ENCODE measurements at regions not wholly inside any gene's neighbourhood (a gene's known extent, or its start where the extent isn't known, plus 50 kb on each side); places are given as distances from the start of the nearest gene placed in this dataset.

- Histone ChIP-seq H3K36me3 (ENCODE audit: control insufficient read depth in 2 of 2, insufficient read depth in 2 of 2, low read length in 1 of 2) (no peaks in the 10 kb centered on the region), H3K9me3 (ENCODE audit: control insufficient read depth in 2 of 2, insufficient read depth in 1 of 2, low read length in 1 of 2) (no peaks in the 10 kb centered on the region), H3K4me1 (ENCODE audit: control insufficient read depth in 2 of 2, insufficient read depth in 2 of 2, low read length in 2 of 2) (peaks cover 7 to 11% of the 10 kb centered on the region in 2 donors), H3K4me3 (ENCODE audit: low read length in 2 of 2) (no peak overlapping the region), H3K27me3 (ENCODE audit: control insufficient read depth in 2 of 2, insufficient read depth in 1 of 2, low read length in 1 of 2) (no peaks in the 10 kb centered on the region), H3K27ac (ENCODE audit: low read depth in 1 of 2, low read length in 1 of 2) (no peak overlapping the region)
- peak in 1 of 9 donors; percentile 37 for DNase-seq (ENCODE audit: low read depth in 6 of 9, low spot score in 9 of 9)
Measured at GRCh38 chr13:48885027-48885395, 90.7 kb upstream of the FNDC3A start.

GRCh38 chr13:48888613-48889012, 87.1 kb upstream of the FNDC3A start:
- 98% methylated on average over 5 of the region's 5 CpGs for WGBS
- no peak overlapping the region for H3K4me3 ChIP-seq (ENCODE audit: low read length in 2 of 2)
- no peaks in the 10 kb centered on the region for H3K9me3 ChIP-seq (ENCODE audit: control insufficient read depth in 2 of 2, insufficient read depth in 1 of 2, low read length in 1 of 2)
- peaks cover 7 to 11% of the 10 kb centered on the region in 2 donors for H3K4me1 ChIP-seq (ENCODE audit: control insufficient read depth in 2 of 2, insufficient read depth in 2 of 2, low read length in 2 of 2)
- no peaks in the 10 kb centered on the region for H3K36me3 ChIP-seq (ENCODE audit: control insufficient read depth in 2 of 2, insufficient read depth in 2 of 2, low read length in 1 of 2)
- no peaks in the 10 kb centered on the region for H3K27me3 ChIP-seq (ENCODE audit: control insufficient read depth in 2 of 2, insufficient read depth in 1 of 2, low read length in 1 of 2)
- no peak for DNase-seq (ENCODE audit: low read depth in 6 of 9, low spot score in 9 of 9)
- H3K27ac ChIP-seq (ENCODE audit: low read depth in 1 of 2, low read length in 1 of 2), result no peak overlapping the region

- no peaks in the 10 kb centered on the region for H3K27me3 ChIP-seq (ENCODE audit: control insufficient read depth in 2 of 2, insufficient read depth in 1 of 2, low read length in 1 of 2)
- DNase-seq (ENCODE audit: low read depth in 6 of 9, low spot score in 9 of 9), result no peak
- peaks cover 2 to 4% of the 10 kb centered on the region in 2 donors for H3K4me1 ChIP-seq (ENCODE audit: control insufficient read depth in 2 of 2, insufficient read depth in 2 of 2, low read length in 2 of 2)
- H3K9me3 ChIP-seq (ENCODE audit: control insufficient read depth in 2 of 2, insufficient read depth in 1 of 2, low read length in 1 of 2), result no peaks in the 10 kb centered on the region
- H3K4me3 ChIP-seq (ENCODE audit: low read length in 2 of 2), result no peak overlapping the region
- H3K36me3 ChIP-seq (ENCODE audit: control insufficient read depth in 2 of 2, insufficient read depth in 2 of 2, low read length in 1 of 2), result no peaks in the 10 kb centered on the region
- 67% methylated on average over 3 of the region's 3 CpGs for WGBS
- no peak overlapping the region for H3K27ac ChIP-seq (ENCODE audit: low read depth in 1 of 2, low read length in 1 of 2)
Measured at GRCh38 chr13:48890391-48890790, 85.3 kb upstream of the FNDC3A start.

GRCh38 chr13:48891586-48891985, 84.1 kb upstream of the FNDC3A start:
- 62% methylated on average over 3 of the region's 3 CpGs for WGBS
- Histone ChIP-seq H3K4me3 (ENCODE audit: low read length in 2 of 2) (no peak overlapping the region), H3K9me3 (ENCODE audit: control insufficient read depth in 2 of 2, insufficient read depth in 1 of 2, low read length in 1 of 2) (no peaks in the 10 kb centered on the region), H3K27me3 (ENCODE audit: control insufficient read depth in 2 of 2, insufficient read depth in 1 of 2, low read length in 1 of 2) (no peaks in the 10 kb centered on the region), H3K4me1 (ENCODE audit: control insufficient read depth in 2 of 2, insufficient read depth in 2 of 2, low read length in 2 of 2) (no peaks in the 10 kb centered on the region), H3K36me3 (ENCODE audit: control insufficient read depth in 2 of 2, insufficient read depth in 2 of 2, low read length in 1 of 2) (no peaks in the 10 kb centered on the region), H3K27ac (ENCODE audit: low read depth in 1 of 2, low read length in 1 of 2) (no peak overlapping the region)
- no peak for DNase-seq (ENCODE audit: low read depth in 6 of 9, low spot score in 9 of 9)

- H3K36me3 ChIP-seq (ENCODE audit: control insufficient read depth in 2 of 2, insufficient read depth in 2 of 2, low read length in 1 of 2), result no peaks in the 10 kb centered on the region
- H3K4me1 ChIP-seq (ENCODE audit: control insufficient read depth in 2 of 2, insufficient read depth in 2 of 2, low read length in 2 of 2), result no peaks in the 10 kb centered on the region
- no peak overlapping the region for H3K4me3 ChIP-seq (ENCODE audit: low read length in 2 of 2)
- H3K27ac ChIP-seq (ENCODE audit: low read depth in 1 of 2, low read length in 1 of 2), result no peak overlapping the region
- no peak for DNase-seq (ENCODE audit: low read depth in 6 of 9, low spot score in 9 of 9)
- no peaks in the 10 kb centered on the region for H3K9me3 ChIP-seq (ENCODE audit: control insufficient read depth in 2 of 2, insufficient read depth in 1 of 2, low read length in 1 of 2)
- no peaks in the 10 kb centered on the region for H3K27me3 ChIP-seq (ENCODE audit: control insufficient read depth in 2 of 2, insufficient read depth in 1 of 2, low read length in 1 of 2)
- WGBS, result 97% methylated on average over 2 of the region's 2 CpGs
Measured at GRCh38 chr13:48892053-48892687, 83.5 kb upstream of the FNDC3A start.

GRCh38 chr13:48892688-48893075, 83.0 kb upstream of the FNDC3A start:
- DNase-seq (ENCODE audit: low read depth in 6 of 9, low spot score in 9 of 9), result no peak
- whole genome bisulfite sequencing, result 94% methylated on average over 3 of the region's 3 CpGs

GRCh38 chr13:48896312-48896711, 79.4 kb upstream of the FNDC3A start:
- Histone ChIP-seq H3K4me1 (ENCODE audit: control insufficient read depth in 2 of 2, insufficient read depth in 2 of 2, low read length in 2 of 2) (no peaks in the 10 kb centered on the region), H3K27ac (ENCODE audit: low read depth in 1 of 2, low read length in 1 of 2) (no peak overlapping the region), H3K36me3 (ENCODE audit: control insufficient read depth in 2 of 2, insufficient read depth in 2 of 2, low read length in 1 of 2) (no peaks in the 10 kb centered on the region), H3K27me3 (ENCODE audit: control insufficient read depth in 2 of 2, insufficient read depth in 1 of 2, low read length in 1 of 2) (no peaks in the 10 kb centered on the region), H3K9me3 (ENCODE audit: control insufficient read depth in 2 of 2, insufficient read depth in 1 of 2, low read length in 1 of 2) (no peaks in the 10 kb centered on the region), H3K4me3 (ENCODE audit: low read length in 2 of 2) (no peak overlapping the region)
- DNase-seq (ENCODE audit: low read depth in 6 of 9, low spot score in 9 of 9), result no peak

More at GRCh38 chr13:48892688-48893075, 83.0 kb upstream of the FNDC3A start:
- H3K27me3 ChIP-seq (ENCODE audit: control insufficient read depth in 2 of 2, insufficient read depth in 1 of 2, low read length in 1 of 2), result no peaks in the 10 kb centered on the region
- H3K27ac ChIP-seq (ENCODE audit: low read depth in 1 of 2, low read length in 1 of 2), result no peak overlapping the region
- no peaks in the 10 kb centered on the region for H3K4me1 ChIP-seq (ENCODE audit: control insufficient read depth in 2 of 2, insufficient read depth in 2 of 2, low read length in 2 of 2)
- H3K36me3 ChIP-seq (ENCODE audit: control insufficient read depth in 2 of 2, insufficient read depth in 2 of 2, low read length in 1 of 2), result no peaks in the 10 kb centered on the region
- H3K9me3 ChIP-seq (ENCODE audit: control insufficient read depth in 2 of 2, insufficient read depth in 1 of 2, low read length in 1 of 2), result no peaks in the 10 kb centered on the region
- no peak overlapping the region for H3K4me3 ChIP-seq (ENCODE audit: low read length in 2 of 2)

GRCh38 chr13:48901781-48902180, 73.9 kb upstream of the FNDC3A start:
- DNase-seq (ENCODE audit: low read depth in 6 of 9, low spot score in 9 of 9), result no peak
- Histone ChIP-seq H3K27me3 (ENCODE audit: control insufficient read depth in 2 of 2, insufficient read depth in 1 of 2, low read length in 1 of 2) (no peaks in the 10 kb centered on the region), H3K9me3 (ENCODE audit: control insufficient read depth in 2 of 2, insufficient read depth in 1 of 2, low read length in 1 of 2) (no peaks in the 10 kb centered on the region), H3K36me3 (ENCODE audit: control insufficient read depth in 2 of 2, insufficient read depth in 2 of 2, low read length in 1 of 2) (no peaks in the 10 kb centered on the region), H3K27ac (ENCODE audit: low read depth in 1 of 2, low read length in 1 of 2) (no peak overlapping the region), H3K4me1 (ENCODE audit: control insufficient read depth in 2 of 2, insufficient read depth in 2 of 2, low read length in 2 of 2) (no peaks in the 10 kb centered on the region), H3K4me3 (ENCODE audit: low read length in 2 of 2) (no peak overlapping the region)

- H3K4me1 ChIP-seq (ENCODE audit: control insufficient read depth in 2 of 2, insufficient read depth in 2 of 2, low read length in 2 of 2), result no peaks in the 10 kb centered on the region
- WGBS, result 93% methylated on average over 1 of the region's 1 CpG
- no peaks in the 10 kb centered on the region for H3K9me3 ChIP-seq (ENCODE audit: control insufficient read depth in 2 of 2, insufficient read depth in 1 of 2, low read length in 1 of 2)
- no peaks in the 10 kb centered on the region for H3K27me3 ChIP-seq (ENCODE audit: control insufficient read depth in 2 of 2, insufficient read depth in 1 of 2, low read length in 1 of 2)
- no peak overlapping the region for H3K27ac ChIP-seq (ENCODE audit: low read depth in 1 of 2, low read length in 1 of 2)
- no peaks in the 10 kb centered on the region for H3K36me3 ChIP-seq (ENCODE audit: control insufficient read depth in 2 of 2, insufficient read depth in 2 of 2, low read length in 1 of 2)
- H3K4me3 ChIP-seq (ENCODE audit: low read length in 2 of 2), result no peak overlapping the region
- no peak for DNase-seq (ENCODE audit: low read depth in 6 of 9, low spot score in 9 of 9)
Measured at GRCh38 chr13:48902368-48902767, 73.3 kb upstream of the FNDC3A start.
